Pancreas (tissue), 10 donors: ENCODE measurements at regions not wholly inside any gene's neighbourhood (a gene's known extent, or its start where the extent isn't known, plus 50 kb on each side); places are given as distances from the start of the nearest gene placed in this dataset.

Source experiments
- ATAC-seq, 4 donors: fragments of 200-7000 bp; cut with Tn5 transposase; one replicate each; pipeline versions ENCODE4 v1.8.0 to v1.9.1; 2020; ENCODE audit warnings: mild to moderate bottlenecking in 4 of 4, moderate library complexity in 4 of 4
- DNase-seq, 6 donors: peaks; one replicate each; pipeline ENCODE4 v3.0.0-alpha.2; 2020
- FAIRE-seq: peaks from 2 replicates; lab custom pipeline; 2012; peaks lifted over from hg19 to GRCh38; lab: Jason Lieb, UNC
- H3K27ac ChIP-seq, 4 donors: fragments of 200-600 bp; sonication (generic); 1 replicate in 3 of 4; 2 replicates in 1 of 4; pipeline versions ENCODE4 v1.5.0 to v1.8.0; 2020
- H3K27me3 ChIP-seq, 4 donors: fragments of 200-600 bp; one replicate each; pipeline ENCODE4 v1.8.0; 2021
- H3K36me3 ChIP-seq, 3 donors: fragments of 200-600 bp; sonication (generic) in 1 of 3; one replicate each; pipeline versions ENCODE4 v1.5.0 to v1.8.0; 2020 to 2021
- H3K4me1 ChIP-seq, 3 donors: fragments of 200-600 bp; one replicate each; pipeline ENCODE4 v1.8.0; 2021
- H3K4me3 ChIP-seq, 4 donors: fragments of 200-600 bp; sonication (generic) in 2 of 4; one replicate each; pipeline versions ENCODE4 v1.5.0 to v1.8.0; 2020 to 2021
- H3K9me3 ChIP-seq, 4 donors: fragments of 200-600 bp; one replicate each; pipeline ENCODE4 v1.8.0; 2021
- CTCF ChIP-seq, 4 donors: fragments of 200-600 bp; sonication (generic) in 3 of 4; IDR thresholded peaks; one replicate each; pipeline versions ENCODE4 v1.5.0 to v1.8.0; 2021; ENCODE audit warnings: antibody characterized with exemption in 4 of 4
- WGBS, 2 donors: extraction: QIAGEN DNeasy Blood & Tissue Kit; methylation state at CpG; one replicate each; pipeline ENCODE4 v1.1.7; 2013; 5-methylcytosine and 5-hydroxymethylcytosine counted together
- intact Hi-C, 3 donors: fragments of 100-400 bp; cut with DNase I; formaldehyde crosslinking; loops; one replicate each; pipeline versions ENCODE4 v1.11.1 to v1.14.2; 2022
- donor health status: healthy with polysubstance abuse.
- donor health status: DM: no; HTN: no; CAD: no; lungs with moderate emphysema.
- donor health status: DM: no; HTN: no; CAD: no.
- donor health status: control.
- donor health status: control.
- donor health status: Bipolar disorder and iron deficiency.
- donor health status: DM: yes; HTN: yes; CAD: no.
- donor health status: DM: no; HTN: no; CAD: no.
- donor health status: DM: no; HTN: no; CAD: no.
- donor health status: DM: yes; HTN: yes; CAD: no.

DNA sequence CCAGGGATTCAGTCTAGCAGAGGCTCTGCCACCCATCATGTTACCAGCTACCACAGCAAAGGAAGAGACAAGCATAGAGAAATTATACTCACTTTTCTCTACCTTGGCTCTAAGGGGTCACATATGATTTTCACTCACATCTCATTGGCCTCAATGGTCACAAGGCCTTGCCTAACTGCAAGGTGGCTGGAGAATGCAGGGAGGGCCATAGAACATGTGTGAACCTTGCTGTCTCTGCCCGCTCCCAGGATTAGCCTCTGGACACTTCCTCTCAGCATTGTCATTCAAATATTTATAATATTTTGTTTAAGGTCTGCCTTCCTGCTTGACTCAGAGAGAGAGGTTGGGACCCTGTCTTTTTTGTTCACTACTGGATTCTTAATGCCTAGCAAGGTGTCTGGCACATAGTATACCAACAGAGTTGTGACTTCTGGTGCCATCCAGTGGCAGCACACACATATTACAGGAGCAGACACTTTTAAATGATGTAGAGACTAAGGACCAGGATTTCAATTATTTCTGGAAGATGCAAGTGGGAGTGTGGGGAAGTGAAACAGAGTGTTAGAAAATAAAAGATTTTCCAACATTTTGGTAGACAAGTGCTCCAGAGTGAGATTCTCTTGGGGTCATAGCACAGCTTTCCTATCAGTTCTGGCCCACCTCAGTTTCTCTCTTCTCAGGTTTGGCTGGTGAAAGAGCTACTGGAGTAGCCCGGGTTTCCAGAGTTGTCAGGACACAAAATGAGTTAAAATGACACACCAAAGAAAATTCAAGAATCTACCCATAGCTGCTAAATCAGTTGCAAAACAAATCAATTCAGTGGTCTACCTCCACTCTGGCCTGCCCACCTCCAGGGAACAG lies 119.0 kb upstream of the RASGRP1 start:
- intact Hi-C loops = loop anchor here in 1 of 3 donors (5.0 to 10.0 kb wide), 3 partner anchors 121 to 239 kb away; partner anchors contain the start of gene RASGRP1
- WGBS, 2 donors = 64 to 73% methylated on average over 2 of the region's 2 CpGs

DNA sequence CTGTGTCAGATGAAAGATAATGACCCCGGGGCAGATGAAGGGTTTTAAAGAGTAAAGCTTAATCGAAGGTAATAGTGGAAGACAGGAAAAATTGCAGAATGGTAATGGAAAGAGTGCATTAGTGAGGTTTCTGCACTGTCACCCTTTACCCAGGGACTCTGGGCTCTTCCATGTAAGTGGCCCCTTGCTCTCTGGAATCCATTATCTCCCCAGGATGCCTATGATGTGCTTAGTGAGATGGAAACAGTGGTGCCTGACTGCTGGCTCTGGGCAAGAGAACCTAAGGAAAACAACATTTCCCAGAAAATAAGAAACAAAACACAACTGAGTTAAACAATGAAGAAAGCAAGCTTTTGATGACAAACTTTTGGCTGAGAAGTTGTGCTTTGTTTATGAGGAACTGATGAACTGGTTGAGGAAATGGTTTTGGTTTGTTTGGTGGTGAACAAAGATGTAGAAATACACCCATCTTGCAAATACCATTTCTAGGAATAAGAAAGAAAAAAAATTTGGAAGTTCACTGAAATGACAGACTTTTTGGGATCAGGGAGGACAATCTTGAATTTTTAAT lies 119.9 kb upstream of the RASGRP1 start:
- H3K4me1 ChIP-seq = no peaks in the 10 kb centered on the region
- no peak for ATAC-seq
- intact Hi-C loops = loop anchor here in 1 of 3 donors (5.0 to 10.0 kb wide), 3 partner anchors 122 to 240 kb away; partner anchors contain the start of gene RASGRP1

More for the DNA sequence above, 119.0 kb upstream of the RASGRP1 start:
- peak; percentile 20 for FAIRE-seq
- H3K27me3 ChIP-seq = no peaks in the 10 kb centered on the region
- H3K4me3 ChIP-seq = no peak overlapping the region
- ATAC-seq = peak; percentile 84 to 99 (median 96)
- DNase-seq = peak in 5 of 6 donors; percentile 41 to 70 (median 52)
- no peaks in the 10 kb centered on the region for H3K4me1 ChIP-seq
- H3K36me3 ChIP-seq = no peaks in the 10 kb centered on the region
- no peak overlapping the region for H3K27ac ChIP-seq
- peak; percentile 36 to 66 (median 60) for TF ChIP-seq CTCF (IDR thresholded peaks at IDR 0.05)
- no peaks in the 10 kb centered on the region for H3K9me3 ChIP-seq

DNA sequence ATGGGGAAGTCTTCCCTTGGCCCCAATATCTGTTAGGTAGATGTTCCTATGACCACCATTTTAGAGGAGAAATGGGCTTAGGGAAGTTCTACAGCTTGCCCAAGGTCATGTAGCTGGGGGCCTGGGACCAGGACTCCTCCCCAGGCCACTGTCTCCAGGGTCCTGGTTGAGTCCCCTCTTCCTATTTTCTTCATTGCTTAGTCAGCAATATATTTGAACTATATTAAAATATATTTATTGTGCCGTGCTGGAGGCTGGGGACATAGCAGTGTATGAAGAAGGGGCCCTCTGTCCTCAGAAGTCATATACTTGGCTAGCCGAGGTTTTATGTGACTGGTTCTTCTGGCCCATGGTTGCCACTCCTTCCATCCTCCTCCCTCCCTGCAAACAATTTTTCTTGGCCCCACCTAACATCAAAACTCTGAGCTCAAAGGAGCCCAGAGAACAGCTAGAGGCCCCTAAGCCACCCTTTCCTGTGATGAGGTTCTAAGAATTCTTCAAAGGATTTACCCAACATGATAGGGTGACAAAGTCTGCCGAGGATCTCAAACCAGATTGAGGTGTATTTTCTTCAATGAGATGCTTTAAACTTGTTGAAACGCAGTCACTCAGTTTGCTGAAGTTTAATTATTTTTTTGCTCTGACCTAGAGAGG lies 121.2 kb upstream of the RASGRP1 start:
- Histone ChIP-seq H3K27ac (no peak overlapping the region), H3K4me1 (no peaks in the 10 kb centered on the region), H3K9me3 (no peaks in the 10 kb centered on the region), H3K27me3 (no peaks in the 10 kb centered on the region), H3K36me3 (no peaks in the 10 kb centered on the region), H3K4me3 (no peak overlapping the region)
- intact Hi-C loops = loop anchor here in 1 of 3 donors (10.0 kb wide), 2 partner anchors 211 to 241 kb away; no protein-coding TSS in a partner anchor
- DNase-seq = no peak
- no peak for ATAC-seq
- WGBS, 2 donors = 69 to 85% methylated on average over 4 of the region's 4 CpGs
- no peak for TF ChIP-seq CTCF (IDR thresholded peaks at IDR 0.05)
- FAIRE-seq = no peak

More for the DNA sequence above, 119.9 kb upstream of the RASGRP1 start:
- Histone ChIP-seq H3K27ac (no peak overlapping the region), H3K9me3 (no peaks in the 10 kb centered on the region), H3K36me3 (no peaks in the 10 kb centered on the region), H3K27me3 (no peaks in the 10 kb centered on the region), H3K4me3 (no peak overlapping the region)
- DNase-seq = no peak
- no peak for TF ChIP-seq CTCF (IDR thresholded peaks at IDR 0.05)
- 24 to 32% methylated on average over 2 of the region's 2 CpGs for WGBS, 2 donors
- no peak for FAIRE-seq

- Histone ChIP-seq H3K9me3 (no peaks in the 10 kb centered on the region), H3K27me3 (no peaks in the 10 kb centered on the region), H3K4me3 (no peak overlapping the region), H3K36me3 (no peaks in the 10 kb centered on the region), H3K27ac (no peak overlapping the region), H3K4me1 (no peaks in the 10 kb centered on the region)
- WGBS, 2 donors = 40 to 49% methylated on average over 2 of the region's 2 CpGs
- FAIRE-seq (no peak), ATAC-seq (no peak), DNase-seq (no peak)
- TF ChIP-seq CTCF (IDR thresholded peaks at IDR 0.05) = no peak
- intact Hi-C loops = loop anchor here in 1 of 3 donors (10.0 kb wide), 2 partner anchors 213 to 243 kb away; no protein-coding TSS in a partner anchor
Observed at GRCh38 chr15:38687340-38687739, 122.7 kb upstream of the RASGRP1 start.
